Panc1 (cell line): ENCODE measurements at regions not wholly inside any gene's neighbourhood (a gene's known extent, or its start where the extent isn't known, plus 50 kb on each side); places are given as distances from the start of the nearest gene placed in this dataset.

Experiments used
- ATAC-seq: fragments of 200-7000 bp; cut with Tn5 transposase; 2 replicates; pipeline ENCODE4 v1.9.1; 2020; ENCODE audit warnings: mild to moderate bottlenecking, moderate library complexity
- BruUV-seq: library from RNA; stranded (reverse); fragments of 400-500 nt; replicated peaks from 2 replicates; lab custom pipeline; 2021; lab: Mats Ljungman, UMichigan
- CTCF ChIA-PET: fragments of 300-600 bp; sonication (Branson Sonifier 250); formaldehyde crosslinking; loops from one replicate; lab custom pipeline; 2022; ENCODE audit warnings: antibody characterized with exemption; lab: Charles Lee
- POLR2A ChIA-PET: fragments of 300-600 bp; sonication (Branson Sonifier 250); formaldehyde crosslinking; loops from one replicate; lab custom pipeline; 2022; ENCODE audit warnings: antibody characterized with exemption; lab: Charles Lee
- DNase-seq: peaks from one replicate; pipeline ENCODE4 v3.0.0-alpha.2; 2010; ENCODE audit warnings: low read depth, low spot score
- H3K27ac ChIP-seq: 2 replicates; pipeline ENCODE4 v1.5.1; 2011; ENCODE audit warnings: mild to moderate bottlenecking, low read length, inconsistent platforms
- H3K27me3 ChIP-seq: fragments of 200-500 bp; sonication (Bioruptor generic); 2 replicates; pipeline ENCODE4 v1.6.0; 2014; ENCODE audit warnings: low read length, inconsistent platforms; ENCODE audit not compliant: control insufficient read depth, insufficient read depth
- H3K36me3 ChIP-seq: fragments of 200-500 bp; sonication (Bioruptor generic); 2 replicates; pipeline ENCODE4 v1.5.1; 2014; ENCODE audit warnings: inconsistent platforms, mild to moderate bottlenecking, low read length, moderate library complexity; ENCODE audit not compliant: control insufficient read depth, insufficient read depth
- H3K4me1 ChIP-seq: 2 replicates; pipeline ENCODE4 v1.5.1; 2011; ENCODE audit warnings: inconsistent platforms, mild to moderate bottlenecking, low read length, moderate library complexity; ENCODE audit not compliant: control insufficient read depth, insufficient read depth
- H3K4me3 ChIP-seq, 2 experiments: 2 replicates each; pipeline ENCODE4 v1.5.1; 2011 to 2012; ENCODE audit warnings: low read depth in 2 of 2, low read length in 2 of 2, mild to moderate bottlenecking in 2 of 2, inconsistent platforms in 1 of 2, moderate library complexity in 1 of 2
- H3K9me3 ChIP-seq: fragments of 200-500 bp; sonication (Bioruptor generic); 2 replicates; pipeline ENCODE4 v1.5.1; 2014; ENCODE audit warnings: low read depth, mild to moderate bottlenecking, inconsistent platforms, low read length, moderate library complexity; ENCODE audit not compliant: control insufficient read depth, insufficient read depth
- CTCF ChIP-seq: fragments of 450-650 bp; IDR thresholded peaks from 2 replicates; pipeline ENCODE4 v1.5.1; 2017; ENCODE audit warnings: mild to moderate bottlenecking
- POLR2AphosphoS5 ChIP-seq: IDR thresholded peaks from 2 replicates; pipeline ENCODE4 v1.6.1; 2012; ENCODE audit warnings: mild to moderate bottlenecking, low read depth, low read length, moderate library complexity
- REST ChIP-seq, 2 experiments: IDR thresholded peaks; 2 replicates each; pipeline ENCODE4 v1.6.1; 2011 to 2012; ENCODE audit warnings: low read depth in 2 of 2, control low read depth in 1 of 2, low read length in 1 of 2, mild to moderate bottlenecking in 1 of 2, moderate library complexity in 1 of 2; ENCODE audit not compliant: insufficient read depth in 1 of 2
- SIN3A ChIP-seq: IDR thresholded peaks from 2 replicates; pipeline ENCODE4 v1.6.1; 2012; ENCODE audit warnings: low read depth, mild to moderate bottlenecking, low read length, moderate library complexity, borderline replicate concordance; ENCODE audit not compliant: insufficient read depth
- TCF7L2 ChIP-seq: IDR thresholded peaks from 2 replicates; pipeline ENCODE4 v1.6.1; 2011; ENCODE audit warnings: mild to moderate bottlenecking, low read depth, low read length, inconsistent platforms
- in situ Hi-C: cut with HindIII; loops from 2 replicates; pipeline ENCODE4 v1.10.0; 2016; ENCODE audit warnings: low sequenced_read_pairs, low pct_unique_long_range_greater_than_20kb
- intact Hi-C: fragments of 100-400 bp; cut with micrococcal nuclease; formaldehyde crosslinking; loops from one replicate; pipeline ENCODE4 v1.10.0; 2022; ENCODE audit not compliant: unreplicated experiment

- CTCF ChIA-PET = no interaction called here
- DNase-seq (no peak), ATAC-seq (no peak)
- Histone ChIP-seq H3K36me3 (no peaks in the 10 kb centered on the region), H3K4me3 (no peak overlapping the region), H3K9me3 (no peaks in the 10 kb centered on the region), H3K27me3 (no peaks in the 10 kb centered on the region), H3K27ac (no peak overlapping the region), H3K4me1 (no peaks in the 10 kb centered on the region)
- no TSS peak for BruUV-seq
- POLR2A ChIA-PET = no interaction called here
- intact Hi-C loops = no loop called here
- in situ Hi-C loops = no loop called here
- TF ChIP-seq POLR2AphosphoS5 = no peak
- no peak for TF ChIP-seq REST (IDR thresholded peaks at IDR 0.05; ENCODE audit: insufficient read depth in 1 of 2, low read depth in 2 of 2, low read length in 1 of 2)
- TF ChIP-seq SIN3A = no peak
- TF ChIP-seq CTCF = no peak
- no peak for TF ChIP-seq TCF7L2
These were observed 109.2 kb upstream of the DYRK2 start for GRCh38 chr12:67539329-67539728.

- DNase-seq = no peak
- H3K27ac ChIP-seq = no peak overlapping the region
- BruUV-seq = no TSS peak
- no peaks in the 10 kb centered on the region for H3K9me3 ChIP-seq
- ChIA-PET POLR2A (no interaction called here), CTCF (no interaction called here)
- TF ChIP-seq TCF7L2 (no peak), SIN3A (no peak), CTCF (no peak), POLR2AphosphoS5 (no peak), REST (IDR thresholded peaks at IDR 0.05; ENCODE audit: insufficient read depth in 1 of 2, low read depth in 2 of 2, low read length in 1 of 2) (no peak)
- no peaks in the 10 kb centered on the region for H3K36me3 ChIP-seq
- no peak overlapping the region for H3K4me3 ChIP-seq
- no peaks in the 10 kb centered on the region for H3K27me3 ChIP-seq
- intact Hi-C loops (no loop called here), in situ Hi-C loops (no loop called here)
- H3K4me1 ChIP-seq = no peaks in the 10 kb centered on the region
- ATAC-seq = no peak
These were observed 108.6 kb upstream of the DYRK2 start for GRCh38 chr12:67539946-67540345.
